ENCODE measurements at regions not wholly inside any gene's neighbourhood (a gene's known extent, or its start where the extent isn't known, plus 50 kb on each side); places are given as distances from the start of the nearest gene placed in this dataset.

- DNase-seq, result peak; percentile 5
Observed at GRCh38 chr11:19460718-19461405, 220.1 kb upstream of the E2F8 start.

- no peak for DNase-seq
Observed at GRCh38 chr11:19459240-19459639, 218.5 kb upstream of the E2F8 start.

- no peak for DNase-seq
Observed at GRCh38 chr11:19458721-19459120, 218.0 kb upstream of the E2F8 start.

- DNase-seq, result no peak
Observed at GRCh38 chr11:19458231-19458630, 217.5 kb upstream of the E2F8 start.

GRCh38 chr11:19455731-19456130 lies 215.0 kb upstream of the E2F8 start:
- no peak for DNase-seq

GRCh38 chr11:19453651-19454257 lies 213.0 kb upstream of the E2F8 start:
- DNase-seq, result no peak

GRCh38 chr11:19451609-19452008 lies 210.9 kb upstream of the E2F8 start:
- no peak for DNase-seq

- no peak for DNase-seq
Observed at GRCh38 chr11:19450282-19450681, 209.5 kb upstream of the E2F8 start.

- no peak for DNase-seq
Observed at GRCh38 chr11:19448651-19449050, 207.9 kb upstream of the E2F8 start.

- DNase-seq, result no peak
Observed at GRCh38 chr11:19447150-19447566, 206.4 kb upstream of the E2F8 start.

- no peak for DNase-seq
Observed at GRCh38 chr11:19445771-19446170, 205.0 kb upstream of the E2F8 start.

- DNase-seq, result no peak
Observed at GRCh38 chr11:19444231-19444630, 203.5 kb upstream of the E2F8 start.

- no peak for DNase-seq
Observed at GRCh38 chr11:19442554-19442910, 201.8 kb upstream of the E2F8 start.

GRCh38 chr11:19441752-19442553 lies 201.2 kb upstream of the E2F8 start:
- no peak for DNase-seq

GRCh38 chr11:19441288-19441687 lies 200.5 kb upstream of the E2F8 start:
- DNase-seq, result no peak

- DNase-seq, result no peak
Observed at GRCh38 chr11:19437760-19438159, 197.0 kb upstream of the E2F8 start.

- no peak for DNase-seq
Observed at GRCh38 chr11:19436932-19437331, 196.2 kb upstream of the E2F8 start.

GRCh38 chr11:19435306-19435989 lies 194.7 kb upstream of the E2F8 start:
- no peak for DNase-seq

GRCh38 chr11:19433791-19434190 lies 193.0 kb upstream of the E2F8 start:
- DNase-seq, result no peak

GRCh38 chr11:19433367-19433766 lies 192.6 kb upstream of the E2F8 start:
- DNase-seq, result no peak

- DNase-seq, result peak; percentile 82
Observed at GRCh38 chr11:19432370-19433061, 191.8 kb upstream of the E2F8 start.

GRCh38 chr11:19430754-19431398 lies 190.1 kb upstream of the E2F8 start:
- peak; percentile 19 for DNase-seq
